Superior temporal gyrus (tissue), 1 donor: ENCODE measurements at regions not wholly inside any gene's neighbourhood (a gene's known extent, or its start where the extent isn't known, plus 50 kb on each side); places are given as distances from the start of the nearest gene placed in this dataset.

Experiments
- DNase-seq: peaks from one replicate; pipeline ENCODE4 v3.0.0-alpha.2; 2016; ENCODE audit errors: extremely low spot score

GRCh38 chr20:22916021-22916842, 118.9 kb upstream of the SSTR4 start:
- no peak for DNase-seq

- DNase-seq = no peak
These were observed 116.7 kb upstream of the SSTR4 start for GRCh38 chr20:22918286-22918983.

- DNase-seq = no peak
These were observed 114.2 kb upstream of the SSTR4 start for GRCh38 chr20:22920898-22921297.

GRCh38 chr20:22921595-22922421, 113.3 kb upstream of the SSTR4 start:
- no peak for DNase-seq

GRCh38 chr20:22922987-22923386, 112.1 kb upstream of the SSTR4 start:
- DNase-seq = no peak

- DNase-seq = no peak
These were observed 110.9 kb upstream of the SSTR4 start for GRCh38 chr20:22924046-22924737.

GRCh38 chr20:22924949-22925612, 110.0 kb upstream of the SSTR4 start:
- no peak for DNase-seq

- no peak for DNase-seq
These were observed 109.5 kb upstream of the SSTR4 start for GRCh38 chr20:22925613-22925983.

GRCh38 chr20:22927537-22927936, 107.6 kb upstream of the SSTR4 start:
- no peak for DNase-seq

GRCh38 chr20:22928679-22929078, 106.4 kb upstream of the SSTR4 start:
- no peak for DNase-seq

GRCh38 chr20:22929661-22930060, 105.5 kb upstream of the SSTR4 start:
- DNase-seq = no peak

GRCh38 chr20:22931653-22932608, 103.2 kb upstream of the SSTR4 start:
- DNase-seq = no peak

- DNase-seq = no peak
These were observed 95.9 kb upstream of the SSTR4 start for GRCh38 chr20:22939181-22939580.

GRCh38 chr20:22940350-22940749, 94.8 kb upstream of the SSTR4 start:
- DNase-seq = no peak

GRCh38 chr20:22941550-22941949, 93.6 kb upstream of the SSTR4 start:
- DNase-seq = no peak

- no peak for DNase-seq
These were observed 92.4 kb upstream of the SSTR4 start for GRCh38 chr20:22942742-22943141.

GRCh38 chr20:22944062-22944461, 91.0 kb upstream of the SSTR4 start:
- no peak for DNase-seq

GRCh38 chr20:22944936-22945335, 90.2 kb upstream of the SSTR4 start:
- no peak for DNase-seq

GRCh38 chr20:22946596-22946995, 88.5 kb upstream of the SSTR4 start:
- DNase-seq = no peak
